ENCODE measurements at regions not wholly inside any gene's neighbourhood (a gene's known extent, or its start where the extent isn't known, plus 50 kb on each side); places are given as distances from the start of the nearest gene placed in this dataset.

DNA sequence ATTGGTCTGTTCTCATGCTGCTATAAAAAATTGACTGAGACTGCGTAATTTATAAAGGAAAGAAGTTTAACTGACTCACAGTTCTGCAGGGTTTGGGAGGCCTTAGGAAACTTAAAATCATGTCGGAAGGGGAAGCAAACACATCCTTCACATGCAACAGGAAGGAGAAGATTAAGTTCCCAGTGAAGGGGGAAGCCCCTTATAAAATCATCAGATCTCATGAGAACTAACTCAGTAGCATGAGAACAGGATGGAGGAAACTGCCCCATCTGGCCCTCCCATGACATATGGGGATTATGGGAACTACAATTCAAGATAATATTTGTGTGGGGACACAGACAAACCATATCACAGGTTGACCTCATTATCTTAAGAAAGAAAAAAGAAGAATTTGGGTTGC lies 134.5 kb downstream of the PPP1R3A start:
- DNase-seq = no peak
- Histone ChIP-seq H3K4me1 (replicated peaks in 1 of 2) (no peaks in the 10 kb centered on the region), H3K27me3 (no peaks in the 10 kb centered on the region), H3K4me3 (no peak overlapping the region), H3K27ac (no peak overlapping the region), H3K36me3 (replicated peaks in 1 of 2) (no peaks in the 10 kb centered on the region), H3K9me3 (replicated peaks in 1 of 3) (no peaks in the 10 kb centered on the region)
- 63 to 69% (median 65%) methylated on average over 2 of the region's 2 CpGs for WGBS, 4 donors
- intact Hi-C loops (cut with DNase I) = no loop called here
- TF ChIP-seq CTCF (IDR thresholded peaks at IDR 0.05) (no peak), POLR2A (IDR thresholded peaks at IDR 0.05) (no peak)

- no peak overlapping the region for H3K4me3 ChIP-seq
- H3K4me1 ChIP-seq (replicated peaks in 1 of 2) = no peaks in the 10 kb centered on the region
- no peak overlapping the region for H3K27ac ChIP-seq
- 72 to 78% (median 75%) methylated on average over 4 of the region's 4 CpGs for WGBS, 4 donors
- H3K27me3 ChIP-seq = no peaks in the 10 kb centered on the region
- intact Hi-C loops (cut with DNase I) = no loop called here
- no peaks in the 10 kb centered on the region for H3K9me3 ChIP-seq (replicated peaks in 1 of 3)
- no peak for DNase-seq
- TF ChIP-seq POLR2A (IDR thresholded peaks at IDR 0.05) = no peak
- no peak for TF ChIP-seq CTCF (IDR thresholded peaks at IDR 0.05)
- H3K36me3 ChIP-seq (replicated peaks in 1 of 2) = no peaks in the 10 kb centered on the region
Observed at GRCh38 chr7:113783403-113783802, 135.4 kb downstream of the PPP1R3A start.

- H3K27ac ChIP-seq = no peak overlapping the region
- WGBS, 4 donors = 69 to 88% (median 75%) methylated on average over 1 of the region's 1 CpG
- no peaks in the 10 kb centered on the region for H3K27me3 ChIP-seq
- TF ChIP-seq POLR2A (IDR thresholded peaks at IDR 0.05) = no peak
- TF ChIP-seq CTCF (IDR thresholded peaks at IDR 0.05) = no peak
- intact Hi-C loops (cut with DNase I) = no loop called here
- no peaks in the 10 kb centered on the region for H3K9me3 ChIP-seq (replicated peaks in 1 of 3)
- H3K4me3 ChIP-seq = no peak overlapping the region
- H3K36me3 ChIP-seq (replicated peaks in 1 of 2) = no peaks in the 10 kb centered on the region
- no peak for DNase-seq
- H3K4me1 ChIP-seq (replicated peaks in 1 of 2) = no peaks in the 10 kb centered on the region
Observed at GRCh38 chr7:113775804-113776203, 143.0 kb downstream of the PPP1R3A start.

GRCh38 chr7:113775401-113775800 lies 143.4 kb downstream of the PPP1R3A start:
- Histone ChIP-seq H3K4me1 (replicated peaks in 1 of 2) (no peaks in the 10 kb centered on the region), H3K9me3 (replicated peaks in 1 of 3) (no peaks in the 10 kb centered on the region), H3K36me3 (replicated peaks in 1 of 2) (no peaks in the 10 kb centered on the region), H3K27me3 (no peaks in the 10 kb centered on the region), H3K4me3 (no peak overlapping the region), H3K27ac (no peak overlapping the region)
- intact Hi-C loops (cut with DNase I) = no loop called here
- TF ChIP-seq CTCF (IDR thresholded peaks at IDR 0.05) (no peak), POLR2A (IDR thresholded peaks at IDR 0.05) (no peak)
- 57 to 66% (median 59%) methylated on average over 1 of the region's 1 CpG for WGBS, 4 donors
- no peak for DNase-seq
